GM23338 (cell line): ENCODE measurements at regions not wholly inside any gene's neighbourhood (a gene's known extent, or its start where the extent isn't known, plus 50 kb on each side); places are given as distances from the start of the nearest gene placed in this dataset.

Experiments used
- ATAC-seq: fragments of 200-7000 bp; cut with Tn5 transposase; 3 replicates; pipeline ENCODE4 v1.9.1; 2020
- DNase-seq: peaks from one replicate; pipeline ENCODE4 v3.0.0-alpha.2; 2015; ENCODE audit warnings: low spot score
- H2AFZ ChIP-seq: fragments of 200-600 bp; sonication (generic); 2 replicates; pipeline ENCODE4 v1.8.0; 2016; ENCODE audit warnings: antibody characterized with exemption, mild to moderate bottlenecking, moderate library complexity
- H3F3A ChIP-seq: fragments of 200-600 bp; sonication (generic); replicated peaks from 2 replicates; pipeline ENCODE4 v1.8.0; 2017; ENCODE audit warnings: antibody characterized with exemption, mixed run types, low read depth
- H3K27ac ChIP-seq: fragments of 200-600 bp; sonication (generic); 2 replicates; pipeline ENCODE4 v1.6.1; 2016; ENCODE audit warnings: low read depth
- H3K27me3 ChIP-seq: fragments of 200-600 bp; sonication (generic); 2 replicates; pipeline ENCODE4 v1.8.0; 2016; ENCODE audit warnings: mild to moderate bottlenecking, mixed run types, moderate library complexity; ENCODE audit not compliant: insufficient read depth
- H3K36me3 ChIP-seq: fragments of 200-600 bp; sonication (generic); 2 replicates; pipeline ENCODE4 v1.8.0; 2016; ENCODE audit warnings: mild to moderate bottlenecking; ENCODE audit not compliant: insufficient read depth
- H3K4me1 ChIP-seq: fragments of 200-600 bp; sonication (generic); 2 replicates; pipeline ENCODE4 v1.8.0; 2016; ENCODE audit warnings: mild to moderate bottlenecking, moderate library complexity; ENCODE audit not compliant: insufficient read depth
- H3K4me2 ChIP-seq: fragments of 200-600 bp; sonication (generic); 2 replicates; pipeline ENCODE4 v1.7.1; 2017; ENCODE audit warnings: mixed run types
- H3K4me3 ChIP-seq: fragments of 200-600 bp; sonication (generic); 2 replicates; pipeline ENCODE4 v1.6.1; 2016; ENCODE audit warnings: mixed run types
- H3K79me2 ChIP-seq: fragments of 200-600 bp; sonication (generic); replicated peaks from 2 replicates; pipeline ENCODE4 v1.8.0; 2017; ENCODE audit warnings: mild to moderate bottlenecking; ENCODE audit not compliant: insufficient read depth
- H3K9me2 ChIP-seq: fragments of 200-600 bp; sonication (generic); 2 replicates; pipeline ENCODE4 v1.8.0; 2017; ENCODE audit not compliant: insufficient read depth
- H4K20me1 ChIP-seq: fragments of 200-600 bp; sonication (generic); replicated peaks from 2 replicates; pipeline ENCODE4 v1.8.0; 2017; ENCODE audit warnings: mild to moderate bottlenecking; ENCODE audit not compliant: insufficient read depth
- H3K27ac Mint-ChIP-seq: 2 replicates; pipeline ENCODE4 v1.8.0; 2020; ENCODE audit warnings: inconsistent platforms, mild to moderate bottlenecking, moderate library complexity, mixed read lengths
- H3K27me3 Mint-ChIP-seq: 3 replicates; pipeline ENCODE4 v1.8.0; 2022; ENCODE audit warnings: low read depth, mild to moderate bottlenecking, moderate library complexity, mixed read lengths, inconsistent platforms; ENCODE audit not compliant: insufficient read depth, poor library complexity
- H3K36me3 Mint-ChIP-seq: 3 replicates; pipeline ENCODE4 v1.8.0; 2021; ENCODE audit warnings: low read depth, mild to moderate bottlenecking, inconsistent platforms, moderate library complexity, mixed read lengths
- H3K4me1 Mint-ChIP-seq: 3 replicates; pipeline ENCODE4 v1.8.0; 2020; ENCODE audit warnings: mild to moderate bottlenecking, inconsistent platforms, mixed read lengths
- H3K4me3 Mint-ChIP-seq: 3 replicates; pipeline ENCODE4 v1.8.0; 2021; ENCODE audit warnings: moderate library complexity, mild to moderate bottlenecking, inconsistent platforms, mixed read lengths
- H3K9me3 Mint-ChIP-seq: 3 replicates; pipeline ENCODE4 v1.8.0; 2020; ENCODE audit warnings: moderate library complexity, mild to moderate bottlenecking, inconsistent platforms, mixed read lengths
- CREB1 ChIP-seq: fragments of 250-450 bp; sonication (Bioruptor Pico); IDR thresholded peaks from 2 replicates; pipeline ENCODE4 v1.5.0; 2020; ENCODE audit warnings: low read depth, mild to moderate bottlenecking, moderate library complexity
- CTCF ChIP-seq, 2 experiments: fragments of 200-600 bp in 1 of 2; sonication (generic) in 1 of 2; conservative IDR thresholded peaks; 2 replicates each; pipeline versions ENCODE4 v1.5.1 to v1.6.1; 2016 to 2017; ENCODE audit warnings: antibody characterized with exemption in 2 of 2, low read depth in 2 of 2, mild to moderate bottlenecking in 2 of 2, moderate library complexity in 1 of 2
- ETS1 ChIP-seq: IDR thresholded peaks from 2 replicates; pipeline ENCODE4 v1.6.1; 2016; ENCODE audit warnings: antibody characterized with exemption
- EZH2 ChIP-seq: fragments of 200-600 bp; sonication (generic); IDR thresholded peaks from one replicate; pipeline ENCODE4 v1.8.0; 2017; ENCODE audit warnings: antibody characterized with exemption, mild to moderate bottlenecking, low read depth; ENCODE audit not compliant: unreplicated experiment
- EZH2phosphoT487 ChIP-seq: fragments of 200-600 bp; sonication (generic); IDR thresholded peaks from one replicate; pipeline ENCODE4 v1.8.1; 2018; ENCODE audit warnings: antibody characterized with exemption; ENCODE audit not compliant: unreplicated experiment
- JUNB ChIP-seq: IDR thresholded peaks from one replicate; pipeline ENCODE4 v1.6.1; 2016; ENCODE audit warnings: antibody characterized with exemption; ENCODE audit not compliant: unreplicated experiment
- NANOG ChIP-seq: IDR thresholded peaks from 2 replicates; pipeline ENCODE4 v1.6.1; 2016; ENCODE audit warnings: antibody characterized with exemption, borderline replicate concordance
- POLR2AphosphoS5 ChIP-seq: IDR thresholded peaks from 2 replicates; pipeline ENCODE4 v1.6.1; 2016; ENCODE audit warnings: antibody characterized with exemption, low read depth
- STAT1 ChIP-seq: IDR thresholded peaks from one replicate; pipeline ENCODE4 v1.6.1; 2016; ENCODE audit warnings: antibody characterized with exemption; ENCODE audit not compliant: unreplicated experiment
- ZNF114 ChIP-seq: fragments of 250-450 bp; sonication (Bioruptor Pico); IDR thresholded peaks from 2 replicates; pipeline ENCODE4 v1.5.0; 2020; ENCODE audit warnings: mild to moderate bottlenecking, moderate library complexity
- ZNF331 ChIP-seq: fragments of 250-450 bp; sonication (Bioruptor Pico); IDR thresholded peaks from 2 replicates; pipeline ENCODE4 v1.5.0; 2020; ENCODE audit warnings: low read depth, mild to moderate bottlenecking, moderate library complexity
- ZNF462 ChIP-seq: fragments of 250-450 bp; sonication (Bioruptor Pico); IDR thresholded peaks from 2 replicates; pipeline ENCODE4 v1.5.0; 2020; ENCODE audit warnings: mild to moderate bottlenecking, moderate library complexity

- TF ChIP-seq ZNF462 (CRISPR knock-in tag) = no peak
- no peak for TF ChIP-seq ZNF114 (CRISPR knock-in tag)
- TF ChIP-seq ZNF331 = no peak
- TF ChIP-seq JUNB = no peak
- TF ChIP-seq CREB1 (CRISPR knock-in tag) = no peak
Measured at GRCh38 chr3:41075975-41076374, 123.3 kb upstream of the CTNNB1 start (continued).

- no peaks in the 10 kb centered on the region for H4K20me1 ChIP-seq
- H3K27ac ChIP-seq = no peak overlapping the region
- TF ChIP-seq CTCF (conservative IDR thresholded peaks at IDR 0.05; ENCODE audit: low read depth in 2 of 2) (no peak), ETS1 (no peak), EZH2phosphoT487 (no peak), CREB1 (CRISPR knock-in tag) (no peak), ZNF331 (no peak), EZH2 (no peak), NANOG (no peak), POLR2AphosphoS5 (no peak), STAT1 (no peak)
- DNase-seq = no peak
- ATAC-seq = no peak
- no peaks in the 10 kb centered on the region for H3K27me3 ChIP-seq
- H3K27me3 Mint-ChIP-seq = peaks cover 2% of the 10 kb centered on the region
- no peaks in the 10 kb centered on the region for H3K36me3 ChIP-seq
- peaks cover 22% of the 10 kb centered on the region for H3K9me2 ChIP-seq
- no peak overlapping the region for H3K4me2 ChIP-seq
- no peaks in the 10 kb centered on the region for H3K9me3 Mint-ChIP-seq
- H2AFZ ChIP-seq = no peak overlapping the region
- no peak overlapping the region for H3K27ac Mint-ChIP-seq
- no peaks in the 10 kb centered on the region for H3K79me2 ChIP-seq
- H3K4me1 Mint-ChIP-seq = peaks cover 37% of the 10 kb centered on the region
- no peaks in the 10 kb centered on the region for H3K36me3 Mint-ChIP-seq
- peaks cover 22% of the 10 kb centered on the region for H3K4me1 ChIP-seq
- H3K4me3 Mint-ChIP-seq = no peak overlapping the region
- H3K4me3 ChIP-seq = no peak overlapping the region
- no peaks in the 10 kb centered on the region for H3F3A ChIP-seq
Measured at GRCh38 chr3:41076399-41076798, 122.9 kb upstream of the CTNNB1 start.
